GM12892 (cell line): ENCODE measurements at regions not wholly inside any gene's neighbourhood (a gene's known extent, or its start where the extent isn't known, plus 50 kb on each side); places are given as distances from the start of the nearest gene placed in this dataset.

Experiments used
- POLR2A ChIP-seq: IDR thresholded peaks from 2 replicates; pipeline ENCODE4 v1.6.1; 2011; ENCODE audit warnings: low read depth, low read length, control low read depth
- POLR2AphosphoS5 ChIP-seq: IDR thresholded peaks from 2 replicates; pipeline ENCODE4 v1.6.1; 2011; ENCODE audit warnings: low read depth, low read length, control low read depth

- TF ChIP-seq POLR2A (no peak), POLR2AphosphoS5 (no peak)
These were observed 58.5 kb upstream of the IGFBP3 start for GRCh38 chr7:45979275-45980180.
